Stimulated activated memory B cell treated with anti-CD40 and anti-IgM and Interleukin-4, amounts not matched to agents 10 μg/mL and 1 μg/mL and 100 μg/mL, for 72 hours (primary cell): ENCODE measurements at regions not wholly inside any gene's neighbourhood (a gene's known extent, or its start where the extent isn't known, plus 50 kb on each side); places are given as distances from the start of the nearest gene placed in this dataset.

ENCODE experiments used
- ATAC-seq: fragments of 150-1000 bp; cut with Tn5 transposase; 2 replicates; pipeline ENCODE4 v1.10.0; 2021
- H3K27ac Mint-ChIP-seq: one replicate; pipeline ENCODE4 v1.8.0; 2022; ENCODE audit warnings: mild to moderate bottlenecking, mixed read lengths
- H3K27me3 Mint-ChIP-seq: one replicate; pipeline ENCODE4 v1.8.0; 2022; ENCODE audit warnings: mixed read lengths
- H3K36me3 Mint-ChIP-seq: one replicate; pipeline ENCODE4 v1.8.0; 2022; ENCODE audit warnings: mixed read lengths
- H3K4me1 Mint-ChIP-seq: one replicate; pipeline ENCODE4 v1.8.0; 2022; ENCODE audit warnings: mixed read lengths
- H3K4me3 Mint-ChIP-seq: one replicate; pipeline ENCODE4 v1.8.0; 2022; ENCODE audit warnings: mild to moderate bottlenecking, moderate library complexity, mixed read lengths
- H3K9me3 Mint-ChIP-seq: one replicate; pipeline ENCODE4 v1.8.0; 2022; ENCODE audit warnings: mixed read lengths

GRCh38 chr1:163406772-163407171 is 85.0 kb downstream of the NUF2 start:
- ATAC-seq, result no peak
- Mint-ChIP-seq H3K4me1 (peaks cover 6% of the 10 kb centered on the region), H3K27me3 (no peaks in the 10 kb centered on the region), H3K36me3 (no peaks in the 10 kb centered on the region), H3K4me3 (no peak overlapping the region), H3K27ac (no peak overlapping the region), H3K9me3 (no peaks in the 10 kb centered on the region)

- H3K27ac Mint-ChIP-seq, result no peak overlapping the region
- no peaks in the 10 kb centered on the region for H3K36me3 Mint-ChIP-seq
- H3K27me3 Mint-ChIP-seq, result no peaks in the 10 kb centered on the region
- no peaks in the 10 kb centered on the region for H3K9me3 Mint-ChIP-seq
- H3K4me3 Mint-ChIP-seq, result no peak overlapping the region
- peaks cover 6% of the 10 kb centered on the region for H3K4me1 Mint-ChIP-seq
- ATAC-seq, result no peak
Measured at GRCh38 chr1:163408262-163408661, 86.5 kb downstream of the NUF2 start.

- no peaks in the 10 kb centered on the region for H3K27me3 Mint-ChIP-seq
- no peak overlapping the region for H3K27ac Mint-ChIP-seq
- ATAC-seq, result no peak
- H3K4me1 Mint-ChIP-seq, result peaks cover 14% of the 10 kb centered on the region
- no peaks in the 10 kb centered on the region for H3K9me3 Mint-ChIP-seq
- no peak overlapping the region for H3K4me3 Mint-ChIP-seq
- H3K36me3 Mint-ChIP-seq, result no peaks in the 10 kb centered on the region
Measured at GRCh38 chr1:163410073-163410999, 88.6 kb downstream of the NUF2 start.

- no peak for ATAC-seq
- H3K27ac Mint-ChIP-seq, result no peak overlapping the region
- H3K9me3 Mint-ChIP-seq, result no peaks in the 10 kb centered on the region
- peaks cover 5% of the 10 kb centered on the region for H3K27me3 Mint-ChIP-seq
- H3K4me1 Mint-ChIP-seq, result peaks cover 18% of the 10 kb centered on the region
- H3K36me3 Mint-ChIP-seq, result no peaks in the 10 kb centered on the region
- no peak overlapping the region for H3K4me3 Mint-ChIP-seq
Measured at GRCh38 chr1:163412221-163412620, 90.5 kb downstream of the NUF2 start.

GRCh38 chr1:163414778-163415177 is 93.0 kb downstream of the NUF2 start:
- peak; percentile 65 for ATAC-seq
- peaks cover 9% of the 10 kb centered on the region for H3K27me3 Mint-ChIP-seq
- no peaks in the 10 kb centered on the region for H3K9me3 Mint-ChIP-seq
- peak overlapping the region; percentile 2 for H3K27ac Mint-ChIP-seq
- no peak overlapping the region for H3K4me3 Mint-ChIP-seq
- no peaks in the 10 kb centered on the region for H3K36me3 Mint-ChIP-seq
- peaks cover 18% of the 10 kb centered on the region for H3K4me1 Mint-ChIP-seq

- Mint-ChIP-seq H3K9me3 (no peaks in the 10 kb centered on the region), H3K27ac (no peak overlapping the region), H3K27me3 (peaks cover 9% of the 10 kb centered on the region), H3K4me1 (no peaks in the 10 kb centered on the region), H3K36me3 (no peaks in the 10 kb centered on the region), H3K4me3 (no peak overlapping the region)
- ATAC-seq, result no peak
Measured at GRCh38 chr1:163421701-163422100, 99.9 kb downstream of the NUF2 start.

GRCh38 chr1:163422738-163423404 is 101.1 kb downstream of the NUF2 start:
- no peak for ATAC-seq
- no peak overlapping the region for H3K27ac Mint-ChIP-seq
- no peaks in the 10 kb centered on the region for H3K4me1 Mint-ChIP-seq

GRCh38 chr1:163426505-163427251 is 104.9 kb downstream of the NUF2 start:
- Mint-ChIP-seq H3K9me3 (no peaks in the 10 kb centered on the region), H3K4me3 (no peak overlapping the region), H3K27ac (no peak overlapping the region), H3K36me3 (no peaks in the 10 kb centered on the region), H3K4me1 (no peaks in the 10 kb centered on the region), H3K27me3 (no peaks in the 10 kb centered on the region)
- ATAC-seq, result no peak

More at GRCh38 chr1:163422738-163423404, 101.1 kb downstream of the NUF2 start:
- no peaks in the 10 kb centered on the region for H3K27me3 Mint-ChIP-seq
- no peaks in the 10 kb centered on the region for H3K9me3 Mint-ChIP-seq
- no peak overlapping the region for H3K4me3 Mint-ChIP-seq
- H3K36me3 Mint-ChIP-seq, result no peaks in the 10 kb centered on the region

GRCh38 chr1:163427279-163427678 is 105.5 kb downstream of the NUF2 start:
- no peak overlapping the region for H3K4me3 Mint-ChIP-seq
- H3K27me3 Mint-ChIP-seq, result no peaks in the 10 kb centered on the region
- H3K27ac Mint-ChIP-seq, result no peak overlapping the region
- no peak for ATAC-seq
- H3K36me3 Mint-ChIP-seq, result no peaks in the 10 kb centered on the region
- peaks cover under 1% of the 10 kb centered on the region for H3K9me3 Mint-ChIP-seq
- H3K4me1 Mint-ChIP-seq, result no peaks in the 10 kb centered on the region

GRCh38 chr1:163436140-163436812 is 114.5 kb downstream of the NUF2 start:
- H3K27ac Mint-ChIP-seq, result no peak overlapping the region
- H3K9me3 Mint-ChIP-seq, result peaks cover 4% of the 10 kb centered on the region
- no peaks in the 10 kb centered on the region for H3K36me3 Mint-ChIP-seq
- H3K4me1 Mint-ChIP-seq, result no peaks in the 10 kb centered on the region
- no peak for ATAC-seq
- H3K4me3 Mint-ChIP-seq, result no peak overlapping the region
- H3K27me3 Mint-ChIP-seq, result peaks cover 50% of the 10 kb centered on the region

GRCh38 chr1:163439471-163439870 is 117.7 kb downstream of the NUF2 start:
- Mint-ChIP-seq H3K9me3 (no peaks in the 10 kb centered on the region), H3K4me1 (no peaks in the 10 kb centered on the region), H3K36me3 (no peaks in the 10 kb centered on the region), H3K27ac (no peak overlapping the region), H3K27me3 (peaks cover 50% of the 10 kb centered on the region), H3K4me3 (no peak overlapping the region)
- ATAC-seq, result no peak

- Mint-ChIP-seq H3K4me3 (no peak overlapping the region), H3K4me1 (no peaks in the 10 kb centered on the region), H3K36me3 (no peaks in the 10 kb centered on the region), H3K27ac (no peak overlapping the region), H3K27me3 (peaks cover 50% of the 10 kb centered on the region), H3K9me3 (no peaks in the 10 kb centered on the region)
- no peak for ATAC-seq
Measured at GRCh38 chr1:163440090-163440489, 118.3 kb downstream of the NUF2 start.

GRCh38 chr1:163442231-163442879 is 120.6 kb downstream of the NUF2 start:
- peaks cover 46% of the 10 kb centered on the region for H3K27me3 Mint-ChIP-seq
- ATAC-seq, result no peak
- no peaks in the 10 kb centered on the region for H3K9me3 Mint-ChIP-seq
- no peak overlapping the region for H3K27ac Mint-ChIP-seq
- no peak overlapping the region for H3K4me3 Mint-ChIP-seq
- no peaks in the 10 kb centered on the region for H3K36me3 Mint-ChIP-seq
- H3K4me1 Mint-ChIP-seq, result no peaks in the 10 kb centered on the region

GRCh38 chr1:163442895-163443294 is 121.1 kb downstream of the NUF2 start:
- no peaks in the 10 kb centered on the region for H3K9me3 Mint-ChIP-seq
- H3K27me3 Mint-ChIP-seq, result peaks cover 40% of the 10 kb centered on the region
- H3K36me3 Mint-ChIP-seq, result no peaks in the 10 kb centered on the region
- ATAC-seq, result no peak
- H3K27ac Mint-ChIP-seq, result no peak overlapping the region
- H3K4me3 Mint-ChIP-seq, result no peak overlapping the region
- no peaks in the 10 kb centered on the region for H3K4me1 Mint-ChIP-seq
